SK-N-SH (cell line): ENCODE measurements at regions not wholly inside any gene's neighbourhood (a gene's known extent, or its start where the extent isn't known, plus 50 kb on each side); places are given as distances from the start of the nearest gene placed in this dataset.

Experiments
- CTCF ChIA-PET: fragments of 300-600, 350-600 bp; formaldehyde crosslinking; extraction: SDS; loops from one replicate; lab custom pipeline; 2021; lab: Yijun Ruan, JAX
- POLR2A ChIA-PET: fragments of 350-600 bp; sonication (Branson Sonifier 250); formaldehyde crosslinking; extraction: SDS; loops from one replicate; lab custom pipeline; 2020; ENCODE audit warnings: antibody characterized with exemption, inconsistent platforms; lab: Yijun Ruan, JAX
- DNase-seq: peaks from one replicate; pipeline ENCODE4 v3.0.0; 2012
- H2AFZ ChIP-seq: fragments of 200-600 bp; sonication (generic); 2 replicates; pipeline ENCODE4 v1.8.1; 2016; ENCODE audit warnings: antibody characterized with exemption, mild to moderate bottlenecking, low read depth
- H3F3A ChIP-seq: fragments of 200-600 bp; sonication (generic); replicated peaks from 2 replicates; pipeline ENCODE3; 2016; ENCODE audit warnings: antibody characterized with exemption, mild to moderate bottlenecking; ENCODE audit not compliant: insufficient read depth
- H3K27ac ChIP-seq, 2 experiments: fragments of 200-500 bp in 1 of 2; fragments of 200-600 bp in 1 of 2; sonication (Bioruptor generic) in 1 of 2; sonication (generic), shearing (Covaris generic) in 1 of 2; 2 replicates each; pipeline versions ENCODE4 v1.5.1 to v1.6.1; 2014 to 2016; ENCODE audit warnings: low read depth in 2 of 2, inconsistent platforms in 1 of 2, low read length in 1 of 2, mild to moderate bottlenecking in 1 of 2, mixed read lengths in 1 of 2
- H3K27me3 ChIP-seq: fragments of 200-600 bp; sonication (generic), shearing (Covaris generic); 2 replicates; pipeline ENCODE4 v1.6.1; 2016; ENCODE audit warnings: mixed run types; ENCODE audit not compliant: insufficient read depth
- H3K36me3 ChIP-seq, 2 experiments: fragments of 200-500 bp in 1 of 2; fragments of 200-600 bp in 1 of 2; sonication (Bioruptor generic) in 1 of 2; sonication (generic) in 1 of 2; replicated peaks in 1 of 2; 2 replicates each; pipeline versions ENCODE3 to v1.5.1; 2014 to 2016; ENCODE audit warnings: low read length in 1 of 2, mild to moderate bottlenecking in 1 of 2; ENCODE audit not compliant: insufficient read depth in 2 of 2, control insufficient read depth in 1 of 2
- H3K4me1 ChIP-seq, 2 experiments: fragments of 200-500 bp in 1 of 2; fragments of 200-600 bp in 1 of 2; sonication (Bioruptor generic) in 1 of 2; sonication (generic), shearing (Covaris generic) in 1 of 2; 2 replicates each; pipeline versions ENCODE4 v1.5.1 to v1.6.1; 2014 to 2016; ENCODE audit warnings: low read depth in 1 of 2, low read length in 1 of 2, mixed run types in 1 of 2; ENCODE audit not compliant: insufficient read depth in 2 of 2, control insufficient read depth in 1 of 2
- H3K4me2 ChIP-seq: fragments of 200-600 bp; sonication (generic), shearing (Covaris generic); 2 replicates; pipeline ENCODE4 v1.6.1; 2017; ENCODE audit warnings: mixed run types
- H3K4me3 ChIP-seq, 2 experiments: fragments of 200-500 bp in 1 of 2; fragments of 200-600 bp in 1 of 2; sonication (Bioruptor generic) in 1 of 2; sonication (generic), shearing (Covaris generic) in 1 of 2; 2 replicates each; pipeline versions ENCODE4 v1.5.1 to v1.8.1; 2014 to 2016; ENCODE audit warnings: low read depth in 2 of 2, inconsistent platforms in 1 of 2, low read length in 1 of 2, mild to moderate bottlenecking in 1 of 2, mixed read lengths in 1 of 2, moderate library complexity in 1 of 2
- H3K79me2 ChIP-seq: fragments of 200-600 bp; sonication (generic); 2 replicates; pipeline ENCODE4 v1.8.1; 2017; ENCODE audit warnings: mild to moderate bottlenecking; ENCODE audit not compliant: insufficient read depth
- H3K9ac ChIP-seq: fragments of 200-600 bp; sonication (generic); 2 replicates; pipeline ENCODE4 v1.6.1; 2017; ENCODE audit warnings: mixed run types
- H3K9me2 ChIP-seq: fragments of 200-600 bp; sonication (generic); 2 replicates; pipeline ENCODE4 v1.6.1; 2017; ENCODE audit warnings: mixed run types
- H3K9me3 ChIP-seq: fragments of 200-600 bp; sonication (generic); 2 replicates; pipeline ENCODE4 v1.6.1; 2017; ENCODE audit warnings: mixed run types, mild to moderate bottlenecking, moderate library complexity
- H4K20me1 ChIP-seq: fragments of 200-600 bp; sonication (generic); 2 replicates; pipeline ENCODE4 v1.6.1; 2017; ENCODE audit warnings: mild to moderate bottlenecking, mixed run types; ENCODE audit not compliant: insufficient read depth
- CHD2 ChIP-seq: fragments of 150-350 bp; IDR thresholded peaks from 2 replicates; pipeline ENCODE4 v1.6.1; 2018; ENCODE audit warnings: low read length; ENCODE audit not compliant: partially characterized antibody
- CTCF ChIP-seq: fragments of 200-600 bp; sonication (generic); IDR thresholded peaks from 2 replicates; pipeline ENCODE4 v1.6.1; 2017; ENCODE audit warnings: antibody characterized with exemption, mild to moderate bottlenecking, moderate library complexity
- EP300 ChIP-seq, 2 experiments: IDR thresholded peaks; 2 replicates each; pipeline versions ENCODE4 v1.4.0 to v1.6.1; 2012; ENCODE audit warnings: borderline replicate concordance in 1 of 2, low read depth in 1 of 2, low read length in 1 of 2
- EZH2phosphoT487 ChIP-seq: fragments of 200-600 bp; sonication (generic); IDR thresholded peaks from 2 replicates; pipeline ENCODE4 v1.6.1; 2017; ENCODE audit warnings: low read depth, mixed run types, mild to moderate bottlenecking, antibody characterized with exemption, moderate library complexity, borderline replicate concordance
- FOSL2 ChIP-seq: IDR thresholded peaks from 2 replicates; pipeline ENCODE4 v1.4.0; 2012; ENCODE audit warnings: low read depth, mild to moderate bottlenecking, moderate library complexity, borderline replicate concordance
- FOXM1 ChIP-seq: IDR thresholded peaks from 2 replicates; pipeline ENCODE4 v1.4.0; 2012; ENCODE audit warnings: low read depth, mild to moderate bottlenecking
- MAX ChIP-seq: IDR thresholded peaks from 2 replicates; pipeline ENCODE4 v1.4.0; 2012; ENCODE audit warnings: low read depth
- NRF1 ChIP-seq: IDR thresholded peaks from 2 replicates; pipeline ENCODE4 v1.6.1; 2012; ENCODE audit warnings: low read depth, mild to moderate bottlenecking, low read length
- RCOR1 ChIP-seq: fragments of 150-350 bp; IDR thresholded peaks from 2 replicates; pipeline ENCODE4 v1.6.1; 2017; ENCODE audit warnings: antibody characterized with exemption, low read length
- SMC3 ChIP-seq: IDR thresholded peaks from 2 replicates; pipeline ENCODE4 v1.6.1; 2012; ENCODE audit warnings: low read depth, low read length, improper control_type of control experiment
- USF1 ChIP-seq: IDR thresholded peaks from 2 replicates; pipeline ENCODE4 v1.4.0; 2012; ENCODE audit warnings: low read depth, borderline replicate concordance
- USF2 ChIP-seq: fragments of 150-350 bp; IDR thresholded peaks from 2 replicates; pipeline ENCODE4 v1.6.1; 2017; ENCODE audit warnings: antibody characterized with exemption, low read length, low read depth, borderline replicate concordance
- WGBS: methylation state at CpG from one replicate; pipeline ENCODE4 v1.1.6; 2017; ENCODE audit warnings: low lambda C conversion rate; 5-methylcytosine and 5-hydroxymethylcytosine counted together

- Histone ChIP-seq H3K79me2 (no peaks in the 10 kb centered on the region), H3K4me3 (no peak overlapping the region), H3K27ac (no peak overlapping the region), H3K9ac (no peak overlapping the region), H4K20me1 (no peaks in the 10 kb centered on the region), H3K4me2 (no peak overlapping the region), H2AFZ (no peak overlapping the region), H3K9me2 (no peaks in the 10 kb centered on the region), H3K4me1 (0 out of 4 replicates have a peak, but pooled peaks cover 0 to 5% of the 10 kb centered on the region in 2 experiments), H3K9me3 (no peaks in the 10 kb centered on the region), H3F3A (no peaks in the 10 kb centered on the region), H3K36me3 (no peaks in the 10 kb centered on the region), H3K27me3 (no peaks in the 10 kb centered on the region)
- DNase-seq, result no peak
- WGBS, result 53% methylated on average over 1 of the region's 1 CpG
- TF ChIP-seq RCOR1 (no peak), NRF1 (no peak), USF2 (no peak), EP300 (IDR thresholded peaks at IDR 0.05; ENCODE audit: borderline replicate concordance in 1 of 2, low read depth in 1 of 2, low read length in 1 of 2) (no peak), MAX (no peak), SMC3 (no peak), USF1 (no peak), CHD2 (no peak), CTCF (no peak), FOXM1 (no peak), EZH2phosphoT487 (no peak)
- ChIA-PET POLR2A (no interaction called here), CTCF (no interaction called here)
Observed at GRCh38 chr1:87728169-87728568, 399.5 kb downstream of the LMO4 start.

GRCh38 chr1:87730274-87731216, 401.9 kb downstream of the LMO4 start:
- H4K20me1 ChIP-seq, result no peaks in the 10 kb centered on the region
- no peaks in the 10 kb centered on the region for H3K9me2 ChIP-seq
- no peaks in the 10 kb centered on the region for H3K79me2 ChIP-seq
- ChIA-PET POLR2A (no interaction called here), CTCF (no interaction called here)
- TF ChIP-seq FOSL2 (peak; percentile 30; the same call in 1 of the 2 replicates), NRF1 (no peak)
- peak overlapping the region; percentile 11; the same call in 1 of the 2 replicates for H3K4me2 ChIP-seq
- no peak overlapping the region for H3K9ac ChIP-seq
- no peaks in the 10 kb centered on the region for H3K9me3 ChIP-seq
- no peaks in the 10 kb centered on the region for H3K36me3 ChIP-seq
- no peaks in the 10 kb centered on the region for H3F3A ChIP-seq
- H2AFZ ChIP-seq, result peak overlapping the region; percentile 74
- H3K27me3 ChIP-seq, result no peaks in the 10 kb centered on the region
- H3K4me3 ChIP-seq, result no peak overlapping the region
- DNase-seq, result no peak
- 0 out of 4 replicates have a peak, but pooled peaks cover 0 to 5% of the 10 kb centered on the region in 2 experiments for H3K4me1 ChIP-seq
- H3K27ac ChIP-seq, result peak overlapping the region in 1 of 2 experiments; percentile 12; a peak in 1 of 4 replicates
- 30% methylated on average over 9 of the region's 9 CpGs for WGBS
